Adrenal gland (tissue), 9 donors: ENCODE measurements at regions not wholly inside any gene's neighbourhood (a gene's known extent, or its start where the extent isn't known, plus 50 kb on each side); places are given as distances from the start of the nearest gene placed in this dataset.
"Not testable (repeated sequence)": the region's sequence is repeated elsewhere in the genome, so short reads cannot be mapped to it uniquely, and the experiment has no call there.

Experiments
- DNase-seq, 7 donors: peaks; one replicate each; pipeline ENCODE4 v3.0.0-alpha.2; 2019 to 2020
- H3K27ac ChIP-seq, 5 donors: fragments of 200-600 bp; sonication (generic) in 4 of 5; 1 replicate in 3 of 5; 2 replicates in 2 of 5; pipeline versions ENCODE4 v1.5.1 to v1.8.0; 2016 to 2020; ENCODE audit warnings: mild to moderate bottlenecking in 1 of 5
- H3K27me3 ChIP-seq: fragments of 200-600 bp; 2 replicates; pipeline ENCODE4 v1.8.0; 2021
- H3K36me3 ChIP-seq, 2 donors: fragments of 200-600 bp; replicated peaks in 1 of 2; 1 replicate in 1 of 2; 2 replicates in 1 of 2; pipeline versions ENCODE4 v1.5.1 to v1.8.0; 2018 to 2022
- H3K4me1 ChIP-seq, 2 donors: fragments of 200-600 bp; replicated peaks in 1 of 2; 1 replicate in 1 of 2; 2 replicates in 1 of 2; pipeline versions ENCODE4 v1.5.1 to v1.8.0; 2018 to 2021
- H3K4me3 ChIP-seq, 4 donors: fragments of 200-600 bp; sonication (generic) in 3 of 4; one replicate each; pipeline ENCODE4 v1.5.1; 2016 to 2018
- H3K9me3 ChIP-seq, 3 donors: fragments of 200-600 bp; sonication (generic) in 1 of 3; replicated peaks in 1 of 3; 1 replicate in 2 of 3; 2 replicates in 1 of 3; pipeline versions ENCODE4 v1.5.1 to v1.8.0; 2016 to 2021
- POLR2A ChIP-seq, 2 donors: fragments of 450-650 bp; IDR thresholded peaks; one replicate each; pipeline ENCODE4 v1.6.1; 2017; ENCODE audit warnings: antibody characterized with exemption in 2 of 2, mild to moderate bottlenecking in 2 of 2, moderate library complexity in 1 of 2
- WGBS, 4 donors: extraction: QIAGEN DNeasy Blood & Tissue Kit in 2 of 4; methylation state at CpG; one replicate each; pipeline versions ENCODE4 v1.1.5 to v1.1.7; 2013 to 2017; 5-methylcytosine and 5-hydroxymethylcytosine counted together
- intact Hi-C, 2 donors: fragments of 100-400 bp; cut with DNase I; formaldehyde crosslinking; loops; one replicate each; pipeline versions ENCODE4 v1.14.1 to v1.15.0; 2022 to 2023
- TF ChIP-seq, protein P1 (sequence below), 6 experiments: fragments of 450-650 bp in 4 of 6; fragments of 200-600 bp in 2 of 6; sonication (generic) in 1 of 6; IDR thresholded peaks; 1 replicate in 5 of 6; 2 replicates in 1 of 6; pipeline versions ENCODE4 v1.5.1 to v1.8.0; 2016 to 2021; ENCODE audit warnings: antibody characterized with exemption in 6 of 6, mild to moderate bottlenecking in 2 of 6, moderate library complexity in 1 of 6
- donor health status: healthy with polysubstance abuse.
- donor health status: Bipolar disorder and iron deficiency.
- donor health status: DM: yes; HTN: yes; CAD: no.
- donor health status: DM: no; HTN: no; CAD: no.
- donor health status: DM: no; HTN: no; CAD: no.

DNA sequence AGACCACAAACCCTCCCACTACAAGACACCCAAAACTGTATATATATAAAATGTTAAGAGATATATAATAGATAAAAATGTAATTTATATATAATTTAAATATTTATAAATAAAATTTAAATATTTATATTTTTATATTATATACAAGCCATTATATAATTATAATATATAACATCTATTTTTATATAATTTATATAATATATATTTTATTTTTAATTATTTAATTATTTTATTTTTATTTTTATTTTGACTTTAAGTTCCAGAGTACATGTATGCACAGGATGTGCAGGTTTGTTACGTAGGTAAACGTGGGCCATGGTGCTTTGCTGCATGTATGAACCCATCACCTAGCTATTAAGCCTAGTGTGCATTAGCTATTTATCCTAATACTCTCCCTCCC, 1090.2 kb downstream of the NXPH1 start:
- WGBS, 4 donors = 90 to 97% (median 94%) methylated on average over 2 of the region's 2 CpGs

DNA sequence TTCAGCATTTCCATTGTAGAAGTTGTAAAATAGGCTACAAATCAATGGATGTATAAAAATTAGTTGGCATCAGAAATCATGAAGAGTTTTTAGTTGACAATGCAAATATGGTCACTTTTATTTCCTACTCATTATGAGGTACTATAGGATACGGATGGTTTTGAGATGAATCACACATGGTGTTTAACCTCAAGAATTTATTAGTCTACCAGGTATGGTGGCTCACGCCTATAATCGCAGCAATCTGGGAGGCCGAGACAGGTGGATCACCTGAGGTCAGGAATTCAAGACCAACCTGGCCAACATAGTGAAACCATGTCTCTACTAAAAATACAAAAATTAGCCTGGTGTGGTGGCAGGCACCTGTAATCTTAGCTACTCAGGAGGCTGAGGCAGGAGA, 1119.0 kb downstream of the NXPH1 start:
- H3K4me3 ChIP-seq, H3K27ac ChIP-seq, H3K27me3 ChIP-seq, H3K36me3 ChIP-seq, intact Hi-C loops, H3K9me3 ChIP-seq, DNase-seq, H3K4me1 ChIP-seq: not testable (repeated sequence)
- whole genome bisulfite sequencing, 4 donors = 84 to 96% (median 87%) methylated on average over 4 of the region's 4 CpGs

More for the DNA sequence above, 1090.2 kb downstream of the NXPH1 start:
- Histone ChIP-seq H3K27me3 (no peaks in the 10 kb centered on the region), H3K4me1 (no peaks in the 10 kb centered on the region), H3K27ac (no peak overlapping the region), H3K4me3 (no peak overlapping the region), H3K9me3 (no peaks in the 10 kb centered on the region), H3K36me3 (no peaks in the 10 kb centered on the region)
- no peak for TF ChIP-seq POLR2A (IDR thresholded peaks at IDR 0.05)
- TF ChIP-seq, protein P1, sequence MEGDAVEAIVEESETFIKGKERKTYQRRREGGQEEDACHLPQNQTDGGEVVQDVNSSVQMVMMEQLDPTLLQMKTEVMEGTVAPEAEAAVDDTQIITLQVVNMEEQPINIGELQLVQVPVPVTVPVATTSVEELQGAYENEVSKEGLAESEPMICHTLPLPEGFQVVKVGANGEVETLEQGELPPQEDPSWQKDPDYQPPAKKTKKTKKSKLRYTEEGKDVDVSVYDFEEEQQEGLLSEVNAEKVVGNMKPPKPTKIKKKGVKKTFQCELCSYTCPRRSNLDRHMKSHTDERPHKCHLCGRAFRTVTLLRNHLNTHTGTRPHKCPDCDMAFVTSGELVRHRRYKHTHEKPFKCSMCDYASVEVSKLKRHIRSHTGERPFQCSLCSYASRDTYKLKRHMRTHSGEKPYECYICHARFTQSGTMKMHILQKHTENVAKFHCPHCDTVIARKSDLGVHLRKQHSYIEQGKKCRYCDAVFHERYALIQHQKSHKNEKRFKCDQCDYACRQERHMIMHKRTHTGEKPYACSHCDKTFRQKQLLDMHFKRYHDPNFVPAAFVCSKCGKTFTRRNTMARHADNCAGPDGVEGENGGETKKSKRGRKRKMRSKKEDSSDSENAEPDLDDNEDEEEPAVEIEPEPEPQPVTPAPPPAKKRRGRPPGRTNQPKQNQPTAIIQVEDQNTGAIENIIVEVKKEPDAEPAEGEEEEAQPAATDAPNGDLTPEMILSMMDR (IDR thresholded peaks at IDR 0.05) = no peak
- intact Hi-C loops = no loop called here
- DNase-seq = no peak

DNA sequence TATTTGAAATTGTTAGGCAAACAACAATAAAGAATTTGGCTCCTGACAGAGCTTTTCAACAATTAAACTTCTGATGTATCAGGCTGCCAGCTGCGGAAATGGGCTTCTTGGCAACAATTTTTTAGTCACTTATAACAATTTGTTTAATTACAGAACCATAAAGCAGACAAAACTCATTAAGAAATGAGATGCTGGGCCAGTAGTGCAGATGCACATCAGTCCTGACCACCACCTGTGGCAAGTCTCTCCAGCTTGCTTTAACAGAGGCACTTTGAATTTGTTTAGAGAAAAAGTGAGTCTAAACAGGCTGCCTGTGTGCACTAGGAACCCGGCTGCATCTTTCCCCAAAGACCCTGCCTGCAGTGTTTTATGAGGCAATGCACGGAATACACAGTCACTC, 1124.4 kb downstream of the NXPH1 start:
- no peak overlapping the region for H3K27ac ChIP-seq
- no peak for TF ChIP-seq POLR2A (IDR thresholded peaks at IDR 0.05)
- TF ChIP-seq, protein P1 (IDR thresholded peaks at IDR 0.05) = no peak
- H3K4me1 ChIP-seq = no peaks in the 10 kb centered on the region
- 43 to 49% (median 48%) methylated on average over 3 of the region's 3 CpGs for WGBS, 4 donors
- no peak for DNase-seq
- no peak overlapping the region for H3K4me3 ChIP-seq
- H3K27me3 ChIP-seq = no peaks in the 10 kb centered on the region
- intact Hi-C loops = no loop called here
- H3K9me3 ChIP-seq = no peaks in the 10 kb centered on the region
- no peaks in the 10 kb centered on the region for H3K36me3 ChIP-seq

DNA sequence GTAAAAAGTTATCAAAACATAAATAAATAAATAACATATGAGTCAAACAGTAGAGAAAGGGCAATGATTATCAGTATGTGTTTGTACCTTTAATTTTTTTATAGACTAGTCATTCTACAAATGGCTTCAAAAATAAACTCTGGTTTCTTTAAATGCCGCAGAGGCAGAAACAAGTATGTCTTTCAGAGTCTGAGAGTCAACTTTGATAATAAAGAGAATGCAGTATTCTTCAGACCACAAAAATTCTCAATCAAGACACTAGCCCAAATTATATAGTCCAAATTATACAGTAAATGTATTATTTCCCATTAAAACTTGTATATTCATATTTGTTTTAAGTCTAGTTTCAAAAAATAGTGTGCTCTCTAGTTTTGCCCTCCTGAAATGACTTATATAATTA, 1142.3 kb downstream of the NXPH1 start:
- Histone ChIP-seq H3K36me3 (no peaks in the 10 kb centered on the region), H3K27me3 (no peaks in the 10 kb centered on the region), H3K9me3 (peaks cover 0 to 8% (median 0%) of the 10 kb centered on the region in 3 donors), H3K4me1 (no peaks in the 10 kb centered on the region), H3K4me3 (no peak overlapping the region), H3K27ac (no peak overlapping the region)
- no peak for TF ChIP-seq POLR2A (IDR thresholded peaks at IDR 0.05)
- TF ChIP-seq, protein P1 (IDR thresholded peaks at IDR 0.05) = no peak
- intact Hi-C loops = no loop called here
- no peak for DNase-seq
- 61 to 84% (median 82%) methylated on average over 1 of the region's 1 CpG for WGBS, 4 donors

DNA sequence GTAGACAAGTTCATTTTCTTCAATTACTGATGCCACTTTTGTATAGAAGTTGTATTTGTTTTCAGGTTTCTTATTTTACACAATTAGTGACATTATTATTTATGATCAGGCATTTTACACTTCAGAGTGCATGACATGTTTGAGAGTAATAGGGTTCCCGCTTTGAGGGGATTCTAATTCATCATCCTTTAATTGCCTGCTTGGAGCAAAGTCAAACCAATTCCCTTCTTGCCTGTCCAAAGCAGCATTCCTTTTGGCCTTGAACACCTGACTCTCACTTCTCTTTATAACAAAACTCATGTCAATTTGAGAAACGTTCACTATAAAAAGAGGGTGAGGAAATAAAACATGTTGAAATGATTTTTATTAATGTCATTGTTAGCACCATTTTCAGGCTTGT, 1149.4 kb downstream of the NXPH1 start:
- intact Hi-C loops = no loop called here
- no peaks in the 10 kb centered on the region for H3K27me3 ChIP-seq
- no peak for TF ChIP-seq POLR2A (IDR thresholded peaks at IDR 0.05)
- TF ChIP-seq, protein P1 (IDR thresholded peaks at IDR 0.05) = no peak
- H3K4me3 ChIP-seq = no peak overlapping the region
- no peaks in the 10 kb centered on the region for H3K9me3 ChIP-seq
- H3K4me1 ChIP-seq = no peaks in the 10 kb centered on the region
- 26 to 34% (median 30%) methylated on average over 2 of the region's 2 CpGs for WGBS, 4 donors
- H3K27ac ChIP-seq = no peak overlapping the region
- H3K36me3 ChIP-seq = no peaks in the 10 kb centered on the region
- no peak for DNase-seq
